ENCODE measurements at regions not wholly inside any gene's neighbourhood (a gene's known extent, or its start where the extent isn't known, plus 50 kb on each side); places are given as distances from the start of the nearest gene placed in this dataset.

GRCh38 chr16:79800016-79800608 lies 199.6 kb upstream of the MAF start:
- DNase-seq, result no peak

GRCh38 chr16:79798416-79799053 lies 198.0 kb upstream of the MAF start:
- DNase-seq, result no peak

- DNase-seq, result no peak
These were observed 196.9 kb upstream of the MAF start for GRCh38 chr16:79797486-79797885.

GRCh38 chr16:79795556-79795955 lies 195.0 kb upstream of the MAF start:
- DNase-seq, result no peak

- no peak for DNase-seq
These were observed 194.4 kb upstream of the MAF start for GRCh38 chr16:79794941-79795340.

- no peak for DNase-seq
These were observed 192.3 kb upstream of the MAF start for GRCh38 chr16:79792664-79793351.

GRCh38 chr16:79792076-79792475 lies 191.5 kb upstream of the MAF start:
- no peak for DNase-seq

GRCh38 chr16:79790854-79791253 lies 190.3 kb upstream of the MAF start:
- no peak for DNase-seq

- no peak for DNase-seq
These were observed 188.4 kb upstream of the MAF start for GRCh38 chr16:79788949-79789348.

GRCh38 chr16:79786389-79786788 lies 185.9 kb upstream of the MAF start:
- DNase-seq, result no peak

GRCh38 chr16:79784007-79784406 lies 183.5 kb upstream of the MAF start:
- no peak for DNase-seq

- DNase-seq, result no peak
These were observed 177.1 kb upstream of the MAF start for GRCh38 chr16:79777679-79778078.

GRCh38 chr16:79776243-79776847 lies 175.8 kb upstream of the MAF start:
- no peak for DNase-seq

GRCh38 chr16:79772784-79773183 lies 172.2 kb upstream of the MAF start:
- DNase-seq, result no peak

- DNase-seq, result no peak
These were observed 171.5 kb upstream of the MAF start for GRCh38 chr16:79772048-79772447.

GRCh38 chr16:79770244-79771064 lies 169.9 kb upstream of the MAF start:
- DNase-seq, result peak; percentile 23 to 58

- no peak for DNase-seq
These were observed 169.3 kb upstream of the MAF start for GRCh38 chr16:79769928-79770243.

GRCh38 chr16:79769270-79769927 lies 168.9 kb upstream of the MAF start:
- no peak for DNase-seq

GRCh38 chr16:79768276-79768970 lies 167.9 kb upstream of the MAF start:
- DNase-seq, result no peak

GRCh38 chr16:79767421-79768275 lies 167.1 kb upstream of the MAF start:
- DNase-seq, result no peak

- DNase-seq, result no peak
These were observed 165.4 kb upstream of the MAF start for GRCh38 chr16:79765901-79766394.

Measured in AML-193 (cell line).